GM18508 (cell line): ENCODE measurements at regions not wholly inside any gene's neighbourhood (a gene's known extent, or its start where the extent isn't known, plus 50 kb on each side); places are given as distances from the start of the nearest gene placed in this dataset.
"Not testable (repeated sequence)": the region's sequence is repeated elsewhere in the genome, so short reads cannot be mapped to it uniquely, and the experiment has no call there.

ENCODE experiments used
- ATAC-seq: cut with Tn5 transposase; IDR thresholded peaks from one replicate; pipeline ENCODE4 v1.9.1; 2021; ENCODE audit warnings: moderate number of reproducible peaks; ENCODE audit not compliant: insufficient read depth, unreplicated experiment

- no peak for ATAC-seq
Observed at GRCh38 chrX:45553417-45553816, 352.7 kb upstream of the DIPK2B start.

DNA sequence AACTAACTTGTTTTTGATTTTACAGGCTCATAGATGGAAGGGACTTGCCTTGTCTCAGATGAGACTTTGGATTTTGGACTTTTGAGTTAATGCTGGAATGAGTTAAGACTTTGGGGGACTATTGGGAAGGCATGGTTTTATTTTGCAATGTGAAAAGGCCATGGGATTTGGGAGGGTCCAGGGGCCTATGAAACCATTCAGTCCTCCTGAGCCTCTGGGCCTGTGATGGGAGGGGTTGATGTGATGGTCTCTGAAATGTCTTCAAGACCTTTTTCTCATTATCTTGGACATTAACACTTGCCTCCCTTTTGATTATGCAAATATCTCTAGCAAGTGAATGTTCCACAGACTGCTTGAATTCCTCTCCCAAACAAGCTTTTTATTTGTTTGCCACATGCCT is 346.0 kb upstream of the DIPK2B start:
- ATAC-seq, result not testable (repeated sequence)

DNA sequence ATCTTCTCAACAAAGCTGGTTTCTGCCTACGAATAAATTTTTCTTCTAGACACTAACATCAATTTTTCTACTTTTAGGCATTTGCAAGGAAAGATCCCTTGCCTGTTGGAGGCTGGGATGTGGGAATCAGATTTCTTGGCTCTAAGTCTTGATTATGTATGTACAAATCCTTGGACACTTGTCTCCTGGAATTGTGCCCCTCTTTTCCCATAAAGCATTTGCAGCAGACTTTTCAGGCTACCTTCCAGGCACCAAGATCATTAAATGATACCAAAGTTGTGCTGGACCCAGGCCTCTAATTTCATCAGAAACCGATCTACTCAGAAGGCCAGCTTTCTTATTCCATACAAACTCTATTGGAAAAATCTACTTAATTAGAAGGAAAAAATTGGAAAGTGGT is 339.5 kb upstream of the DIPK2B start:
- ATAC-seq, result no peak

GRCh38 chrX:45537936-45538335 is 337.3 kb upstream of the DIPK2B start:
- no peak for ATAC-seq

GRCh38 chrX:45527834-45528233 is 327.2 kb upstream of the DIPK2B start:
- ATAC-seq, result no peak

DNA sequence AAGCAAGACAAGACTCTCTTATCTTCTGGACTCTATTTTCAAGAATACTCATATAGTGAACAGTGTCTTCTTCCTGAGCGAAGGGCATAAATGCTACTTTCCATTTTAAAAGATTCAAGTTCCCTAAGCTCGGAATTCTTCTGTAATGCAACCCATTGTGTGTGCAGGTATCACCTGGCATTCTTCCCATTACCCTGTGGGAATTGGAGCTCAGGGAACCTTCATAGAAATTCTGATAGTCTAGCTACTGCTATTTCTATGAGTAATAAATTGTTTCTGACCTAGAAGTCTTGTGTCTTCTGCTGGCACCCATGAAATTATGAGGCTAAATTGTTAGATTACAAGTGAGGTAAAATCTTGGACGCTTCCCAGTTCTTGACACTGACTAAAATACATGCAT is 324.1 kb upstream of the DIPK2B start:
- ATAC-seq, result no peak

- no peak for ATAC-seq
Observed at GRCh38 chrX:45524296-45524695, 323.6 kb upstream of the DIPK2B start.

DNA sequence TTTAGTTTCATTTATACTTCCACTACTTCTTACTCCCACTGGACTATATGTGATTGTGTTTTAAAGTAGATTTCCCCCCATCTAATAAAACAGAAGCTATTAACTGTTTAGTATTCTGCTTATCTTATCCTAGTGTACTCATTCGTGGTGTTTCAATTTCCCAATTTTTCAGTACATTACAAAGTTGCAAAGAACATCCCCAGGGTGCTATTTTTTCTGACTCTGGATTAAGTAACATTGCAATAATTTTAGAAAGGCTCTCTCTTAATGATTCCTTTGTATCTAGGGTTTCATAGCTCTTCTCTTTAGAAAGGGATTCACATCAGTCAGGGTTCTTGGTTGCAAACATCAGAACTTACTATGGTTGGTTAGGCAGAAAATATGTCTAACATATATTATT is 317.9 kb upstream of the DIPK2B start:
- ATAC-seq, result no peak

- no peak for ATAC-seq
Observed at GRCh38 chrX:45517090-45517973, 316.7 kb upstream of the DIPK2B start.

DNA sequence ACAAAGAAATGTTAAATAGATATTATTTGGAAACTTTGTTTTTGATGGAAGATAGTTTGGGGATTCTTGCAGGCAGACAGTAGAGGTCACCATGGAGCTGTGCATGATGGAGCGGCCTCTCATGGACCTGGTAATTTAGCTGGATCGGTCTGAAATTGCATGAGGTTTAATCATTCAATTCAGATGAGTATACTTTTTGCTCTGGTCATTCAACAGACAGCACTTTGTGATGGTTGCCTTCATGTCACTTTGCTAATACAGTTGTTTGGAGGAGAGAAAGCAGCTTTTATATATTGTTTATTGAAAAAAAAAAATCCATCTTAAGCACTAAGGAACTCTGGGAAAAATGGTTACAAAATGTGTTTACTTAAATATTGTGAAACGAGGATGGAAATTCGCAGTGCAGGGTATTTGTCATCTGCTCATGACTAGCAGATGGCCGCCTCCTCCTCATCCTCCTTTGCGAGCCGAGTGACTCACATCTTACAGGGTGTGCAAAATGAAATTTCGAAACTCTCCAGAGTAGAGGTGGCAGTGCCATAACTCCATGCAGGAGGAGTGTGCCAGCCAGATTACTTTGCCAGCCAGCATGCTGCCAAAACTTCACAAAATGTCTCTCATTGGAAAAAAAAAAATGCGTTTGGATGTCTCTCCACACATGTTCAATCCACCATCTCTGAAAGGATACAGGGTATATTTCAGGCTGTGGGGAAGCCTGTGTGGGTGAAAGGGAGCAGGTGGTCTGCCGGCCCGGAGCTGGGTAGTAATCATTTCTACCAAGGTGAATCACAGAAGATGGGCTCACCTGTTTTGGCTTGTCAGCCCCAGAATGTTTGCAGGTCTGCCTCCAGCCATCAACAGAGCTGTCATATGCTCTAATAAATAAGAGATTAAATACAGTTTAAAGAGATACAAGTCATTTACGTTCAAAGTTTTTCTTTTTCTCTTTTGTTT is 314.9 kb upstream of the DIPK2B start:
- no peak for ATAC-seq

GRCh38 chrX:45513042-45513441 is 312.4 kb upstream of the DIPK2B start:
- ATAC-seq, result no peak

DNA sequence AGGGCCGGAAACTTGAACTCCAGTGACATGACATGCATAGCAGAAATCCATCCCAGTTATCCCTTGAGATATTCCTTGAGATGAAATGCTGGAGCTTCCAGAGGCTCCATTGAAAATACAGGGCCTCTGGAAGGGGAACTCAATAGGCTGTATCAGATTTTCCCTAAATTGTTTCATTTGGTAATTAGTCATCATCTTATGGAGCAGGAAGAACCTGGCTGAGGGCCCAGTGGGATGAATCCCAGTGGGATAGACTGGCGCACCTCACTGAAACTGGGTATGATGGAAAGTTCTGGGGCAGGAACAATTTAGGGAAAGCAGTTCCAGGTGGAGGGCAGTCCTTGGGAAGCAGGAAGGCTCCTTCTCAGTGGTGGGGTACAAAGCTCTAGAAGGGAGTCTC is 307.8 kb upstream of the DIPK2B start:
- no peak for ATAC-seq

DNA sequence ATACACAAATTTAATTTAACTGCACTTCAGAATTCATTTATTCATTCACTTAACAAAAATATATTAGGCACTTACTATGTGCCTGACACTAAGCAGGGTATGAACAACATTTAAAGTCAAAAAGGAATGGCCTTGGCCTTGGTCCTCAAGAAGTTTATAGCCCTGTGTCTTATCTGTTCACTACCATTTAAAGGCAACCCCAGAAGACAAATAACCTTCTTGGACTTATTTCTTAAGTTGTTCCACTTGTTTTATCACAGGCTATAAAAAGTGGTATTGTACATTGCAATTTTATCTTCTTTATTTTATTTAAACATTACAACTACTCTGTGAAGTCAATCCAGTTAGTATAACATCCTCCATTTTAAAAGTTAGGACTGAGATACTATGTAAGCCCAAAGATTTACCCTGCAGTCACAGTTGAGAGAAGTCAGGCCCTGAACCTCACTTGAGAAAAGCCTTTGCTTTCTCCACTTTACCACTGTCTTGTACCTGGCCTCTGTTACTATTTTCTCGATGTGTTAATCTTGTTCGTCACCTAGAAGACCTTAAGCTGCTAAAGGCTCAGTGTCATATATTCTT is 305.6 kb upstream of the DIPK2B start:
- ATAC-seq, result no peak

- no peak for ATAC-seq
Observed at GRCh38 chrX:45505214-45505613, 304.5 kb upstream of the DIPK2B start.

DNA sequence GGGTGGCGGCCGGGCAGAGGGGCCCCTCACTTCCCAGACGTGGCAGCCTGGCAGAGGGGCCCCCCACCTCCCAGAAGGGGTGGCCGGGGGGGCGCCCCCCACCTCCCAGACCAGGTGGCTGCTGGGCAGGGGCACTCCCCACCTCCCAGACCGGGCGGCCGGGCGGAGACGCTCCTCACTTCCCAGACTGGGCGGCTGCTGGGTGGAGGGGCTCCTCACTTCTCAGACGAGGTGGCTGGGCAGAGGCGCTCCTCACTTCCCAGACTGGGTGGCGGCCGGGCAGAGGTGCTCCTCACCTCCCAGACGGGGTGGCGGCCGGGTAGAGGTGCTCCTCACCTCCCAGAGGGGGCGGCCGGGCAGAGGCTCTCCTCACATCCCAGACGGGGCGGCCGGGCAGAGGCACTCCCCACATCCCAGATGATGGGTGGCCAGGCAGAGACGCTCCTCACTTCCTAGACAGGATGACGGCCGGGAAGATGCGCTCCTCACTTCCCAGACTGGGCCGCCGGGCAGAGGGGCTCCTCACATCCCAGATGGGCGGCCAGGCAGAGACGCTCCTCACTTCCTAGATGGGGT is 303.2 kb upstream of the DIPK2B start:
- ATAC-seq, result not testable (repeated sequence)

- ATAC-seq, result no peak
Observed at GRCh38 chrX:45502396-45502795, 301.7 kb upstream of the DIPK2B start.

GRCh38 chrX:45497290-45497689 is 296.6 kb upstream of the DIPK2B start:
- no peak for ATAC-seq

DNA sequence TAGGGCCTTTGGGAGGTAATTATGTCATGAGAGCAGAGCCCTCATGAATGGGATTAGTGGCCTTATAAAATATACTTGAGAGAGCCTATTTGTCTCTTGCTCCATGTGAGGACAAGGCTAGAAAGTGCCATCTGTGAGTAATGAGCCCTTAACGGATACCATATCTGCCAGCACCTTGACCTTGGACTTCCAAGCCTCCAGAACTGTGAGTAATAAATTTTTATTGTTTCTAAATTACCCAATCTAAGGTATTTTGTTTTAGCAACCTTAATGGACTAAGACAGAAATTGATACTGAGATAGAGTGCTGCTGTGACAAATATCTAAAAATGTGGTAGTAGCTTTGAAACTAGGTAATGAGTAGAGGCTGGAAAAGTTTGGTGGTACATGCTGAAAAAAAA is 285.0 kb upstream of the DIPK2B start:
- no peak for ATAC-seq

DNA sequence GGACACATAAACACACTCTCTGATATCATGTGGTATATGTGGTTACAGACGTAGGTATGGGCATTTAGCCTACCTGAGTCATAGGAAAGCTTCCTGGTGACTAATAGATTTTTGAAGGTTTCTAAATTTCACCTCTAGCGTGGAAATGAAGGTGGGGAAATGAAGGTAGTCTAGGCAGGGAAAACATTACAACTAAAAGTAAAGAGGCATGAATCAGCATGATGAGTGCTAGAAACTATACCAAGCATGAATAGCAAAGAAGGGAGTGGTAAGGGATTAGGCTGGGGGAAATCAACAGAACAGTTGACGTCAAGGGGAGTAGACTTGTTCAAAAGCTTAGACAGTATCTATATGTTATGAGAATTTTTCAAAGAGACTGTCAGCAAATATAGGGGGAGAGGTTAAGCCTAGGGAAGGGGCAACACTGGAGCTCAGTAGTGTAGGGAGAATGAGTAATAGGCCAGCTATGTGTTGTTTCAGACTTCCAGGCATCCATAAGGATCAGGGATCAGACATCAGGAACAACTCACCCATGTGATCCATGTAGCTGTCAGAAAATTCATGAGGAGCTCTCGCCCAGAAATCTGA is 279.3 kb upstream of the DIPK2B start:
- ATAC-seq, result no peak

DNA sequence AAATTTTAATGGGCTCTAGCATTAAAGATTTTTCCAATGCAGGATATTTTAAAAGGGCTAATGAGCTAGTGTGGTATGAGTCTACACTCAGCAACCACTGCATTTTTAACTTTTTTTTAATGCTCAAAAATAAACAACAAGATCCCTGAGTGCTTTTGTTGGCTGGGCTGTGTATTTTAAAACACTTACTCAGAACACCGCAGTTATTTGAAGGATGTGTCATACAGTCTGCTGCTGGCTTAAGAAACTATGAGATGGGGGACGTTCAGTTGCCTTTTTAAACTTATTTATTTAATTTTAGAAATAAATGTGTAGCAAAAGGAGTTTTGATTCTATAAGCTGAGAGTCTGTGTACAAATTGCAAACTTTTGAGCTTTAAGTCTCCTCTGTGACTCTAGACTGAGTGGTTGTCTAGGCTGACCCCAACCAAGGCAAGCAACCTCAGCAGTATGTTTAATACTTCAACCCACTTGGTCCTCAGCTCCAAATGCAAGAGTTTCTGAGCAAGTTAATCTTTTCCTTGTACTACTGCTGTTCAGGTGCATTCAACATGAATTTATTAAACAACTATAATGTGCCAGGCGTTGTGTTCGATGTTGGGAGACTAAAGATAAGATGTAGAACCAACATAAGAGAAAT is 278.6 kb upstream of the DIPK2B start:
- ATAC-seq, result no peak
